Mesothelial cell of epicardium (in vitro differentiated cells): ENCODE measurements at regions not wholly inside any gene's neighbourhood (a gene's known extent, or its start where the extent isn't known, plus 50 kb on each side); places are given as distances from the start of the nearest gene placed in this dataset.
A peak's percentile ranks its signal among the peaks of the same experiment; 100 is the strongest.

Source experiments
- DNase-seq, 2 experiments: peaks; one replicate each; pipeline ENCODE4 v3.0.0; 2021; ENCODE audit warnings: low spot score in 2 of 2; ENCODE audit not compliant: unreplicated experiment in 2 of 2
- H3K27ac Mint-ChIP-seq: 2 replicates; pipeline ENCODE4 v1.8.0; 2021; ENCODE audit warnings: mixed read lengths
- H3K27me3 Mint-ChIP-seq: 2 replicates; pipeline ENCODE4 v1.8.0; 2021; ENCODE audit warnings: low read depth, mixed read lengths
- H3K36me3 Mint-ChIP-seq: 2 replicates; pipeline ENCODE4 v1.8.0; 2021; ENCODE audit warnings: mixed read lengths
- H3K4me1 Mint-ChIP-seq: 2 replicates; pipeline ENCODE4 v1.8.0; 2021; ENCODE audit warnings: mixed read lengths
- H3K4me3 Mint-ChIP-seq: 2 replicates; pipeline ENCODE4 v1.8.0; 2021; ENCODE audit warnings: mild to moderate bottlenecking, moderate library complexity, mixed read lengths
- H3K9me3 Mint-ChIP-seq: 2 replicates; pipeline ENCODE4 v1.8.0; 2021; ENCODE audit warnings: mixed read lengths
- CTCF ChIP-seq: fragments of 200-600 bp; sonication (generic); IDR thresholded peaks from one replicate; pipeline ENCODE4 v1.5.0; 2021; ENCODE audit warnings: antibody characterized with exemption; ENCODE audit not compliant: unreplicated experiment
- microRNA-seq: library from miRNA; unstranded; fragments of <30 nt; microRNA quantifications from one replicate; pipeline ENCODE4 v1.2.0, GENCODE V29; 2021; ENCODE audit warnings: inconsistent platforms, mixed read lengths

GRCh38 chr7:29754874-29755490 lies 51.3 kb upstream of the WIPF3 start:
- no peaks in the 10 kb centered on the region for H3K36me3 Mint-ChIP-seq
- no peak for DNase-seq
- H3K27me3 Mint-ChIP-seq, result no peaks in the 10 kb centered on the region
- no peak overlapping the region for H3K4me3 Mint-ChIP-seq
- H3K9me3 Mint-ChIP-seq, result no peaks in the 10 kb centered on the region
- peaks cover 15% of the 10 kb centered on the region for H3K4me1 Mint-ChIP-seq
- TF ChIP-seq CTCF, result no peak
- no peak overlapping the region for H3K27ac Mint-ChIP-seq

Small RNA genes in the stretch of these regions (microRNA-seq; reads per million reads assigned to microRNA genes)
- 30.5 reads per million, percentile 50 among the genes with 10 or more reads in this experiment for gene MIR550A3
